GM12878 (cell line): ENCODE measurements at regions not wholly inside any gene's neighbourhood (a gene's known extent, or its start where the extent isn't known, plus 50 kb on each side); places are given as distances from the start of the nearest gene placed in this dataset.

Experiments used
- ATF3 ChIP-seq: IDR thresholded peaks from 2 replicates; pipeline ENCODE4 v1.6.1; 2011; ENCODE audit warnings: low read depth, mild to moderate bottlenecking, low read length, moderate library complexity, borderline replicate concordance; ENCODE audit errors: extremely low read depth
- CTCF ChIP-seq, 3 experiments: IDR thresholded peaks in 2 of 3; conservative IDR thresholded peaks in 1 of 3; 2 replicates each; pipeline ENCODE4 v1.5.1; 2011; ENCODE audit warnings: low read depth in 3 of 3, low read length in 3 of 3, mild to moderate bottlenecking in 3 of 3, control low read depth in 2 of 3, moderate library complexity in 2 of 3, inconsistent platforms in 1 of 3, mixed read lengths in 1 of 3; ENCODE audit not compliant: control insufficient read depth in 2 of 3, insufficient read depth in 1 of 3; ENCODE audit errors: extremely low read depth in 1 of 3
- DPF2 ChIP-seq: fragments of 450-650 bp; IDR thresholded peaks from 2 replicates; pipeline ENCODE4 v1.6.1; 2017; ENCODE audit warnings: mild to moderate bottlenecking
- HDAC2 ChIP-seq: fragments of 200-600 bp; sonication (generic); IDR thresholded peaks from 2 replicates; pipeline ENCODE4 v1.6.1; 2017
- KDM1A ChIP-seq: fragments of 200-600 bp; sonication (generic); IDR thresholded peaks from 2 replicates; pipeline ENCODE4 v1.6.1; 2016; ENCODE audit warnings: borderline replicate concordance
- NRF1 ChIP-seq: conservative IDR thresholded peaks from 2 replicates; pipeline ENCODE4 v1.6.1; 2011; ENCODE audit warnings: mild to moderate bottlenecking, low read depth, low read length, improper control_type of control experiment
- TAF1 ChIP-seq: IDR thresholded peaks from 2 replicates; pipeline ENCODE4 v1.6.1; 2011; ENCODE audit warnings: mild to moderate bottlenecking, low read depth, low read length, borderline replicate concordance

- no peak for TF ChIP-seq CTCF (IDR thresholded peaks at IDR 0.05 in 2 of 3, conservative IDR thresholded peaks at IDR 0.05 in 1 of 3; ENCODE audit: control insufficient read depth in 2 of 3, extremely low read depth in 1 of 3, insufficient read depth in 1 of 3, low read depth in 3 of 3, low read length in 3 of 3)
- no peak for TF ChIP-seq NRF1
- no peak for TF ChIP-seq DPF2
- no peak for TF ChIP-seq KDM1A
- no peak for TF ChIP-seq TAF1
- TF ChIP-seq HDAC2: no peak
- TF ChIP-seq ATF3: no peak
Observed at GRCh38 chr3:124619887-124620599, 110.2 kb upstream of the UMPS start.
